Endothelial cell of umbilical vein (primary cell): ENCODE measurements at regions not wholly inside any gene's neighbourhood (a gene's known extent, or its start where the extent isn't known, plus 50 kb on each side); places are given as distances from the start of the nearest gene placed in this dataset.

Experiments
- BruUV-seq: library from RNA; stranded (reverse); fragments of 400-500 nt; replicated peaks from 2 replicates; lab custom pipeline; 2021; lab: Mats Ljungman, UMichigan
- CTCF ChIA-PET: fragments of 300-600, 350-600 bp; sonication (Branson Sonifier 250); formaldehyde crosslinking; loops from one replicate; lab custom pipeline; 2021; ENCODE audit warnings: antibody characterized with exemption, inconsistent platforms; lab: Charles Lee
- POLR2A ChIA-PET: fragments of 300-600, 350-600 bp; sonication (Branson Sonifier 250); formaldehyde crosslinking; loops from one replicate; lab custom pipeline; 2021; ENCODE audit warnings: antibody characterized with exemption, inconsistent platforms; lab: Charles Lee
- DNase-seq: peaks from one replicate; pipeline ENCODE4 v3.0.0-alpha.2; 2011; ENCODE audit warnings: low read depth, low spot score
- FAIRE-seq: peaks from 2 replicates; lab custom pipeline; 2011; peaks lifted over from hg19 to GRCh38; lab: Jason Lieb, UNC
- H2AFZ ChIP-seq: 2 replicates; pipeline ENCODE4 v1.6.0; 2012; ENCODE audit warnings: low read depth, low read length, control low read depth, inconsistent platforms
- H3K27ac ChIP-seq: 2 replicates; pipeline ENCODE4 v1.5.1; 2011; ENCODE audit warnings: low read depth, mild to moderate bottlenecking, control low read depth, low read length, moderate library complexity; ENCODE audit not compliant: insufficient read depth
- H3K27me3 ChIP-seq, 2 experiments: 2 replicates each; pipeline versions ENCODE4 v1.6.0 to v1.6.1; 2011; ENCODE audit warnings: low read length in 2 of 2, mixed read lengths in 1 of 2; ENCODE audit not compliant: control insufficient read depth in 2 of 2, insufficient read depth in 2 of 2
- H3K36me3 ChIP-seq, 2 experiments: 2 replicates in 1 of 2; 3 replicates in 1 of 2; pipeline ENCODE4 v1.5.1; 2011; ENCODE audit warnings: low read length in 2 of 2, mild to moderate bottlenecking in 1 of 2, moderate library complexity in 1 of 2; ENCODE audit not compliant: control insufficient read depth in 2 of 2, insufficient read depth in 2 of 2; ENCODE audit errors: extremely low read depth in 1 of 2
- H3K4me1 ChIP-seq: 3 replicates; pipeline ENCODE4 v1.5.1; 2011; ENCODE audit warnings: mild to moderate bottlenecking, low read length; ENCODE audit not compliant: control insufficient read depth, insufficient read depth; ENCODE audit errors: extremely low read depth
- H3K4me2 ChIP-seq: 2 replicates; pipeline ENCODE4 v1.6.1; 2011; ENCODE audit warnings: low read length, control low read depth, mixed read lengths; ENCODE audit not compliant: insufficient read depth
- H3K4me3 ChIP-seq, 3 experiments: fragments of 200-600 bp in 1 of 3; sonication (generic), shearing (Covaris generic) in 1 of 3; replicated peaks in 1 of 3; 2 replicates each; pipeline ENCODE4 v1.5.1; 2011 to 2016; ENCODE audit warnings: control low read depth in 3 of 3, low read length in 3 of 3, mild to moderate bottlenecking in 2 of 3, inconsistent platforms in 1 of 3, low read depth in 1 of 3, moderate library complexity in 1 of 3; ENCODE audit not compliant: insufficient read depth in 1 of 3
- H3K79me2 ChIP-seq: 2 replicates; pipeline ENCODE4 v1.6.0; 2012; ENCODE audit warnings: low read length, inconsistent platforms; ENCODE audit not compliant: control insufficient read depth, insufficient read depth
- H3K9ac ChIP-seq: replicated peaks from 2 replicates; pipeline ENCODE3; 2011; ENCODE audit warnings: low read length, control low read depth; ENCODE audit not compliant: insufficient read depth; ENCODE audit errors: extremely low read depth
- H3K9me1 ChIP-seq: replicated peaks from 3 replicates; pipeline ENCODE4 v1.6.0; 2011; ENCODE audit warnings: mild to moderate bottlenecking, low read length; ENCODE audit not compliant: control insufficient read depth, insufficient read depth; ENCODE audit errors: extremely low read depth
- H3K9me3 ChIP-seq: replicated peaks from 2 replicates; pipeline ENCODE4 v1.5.1; 2012; ENCODE audit warnings: low read length, inconsistent platforms; ENCODE audit not compliant: control insufficient read depth, insufficient read depth
- H4K20me1 ChIP-seq: replicated peaks from 2 replicates; pipeline ENCODE3; 2011; ENCODE audit warnings: mild to moderate bottlenecking, low read length; ENCODE audit not compliant: control insufficient read depth, insufficient read depth; ENCODE audit errors: extremely low read depth
- CTCF ChIP-seq, 2 donors: IDR thresholded peaks; 1 replicate in 1 of 2; 2 replicates in 1 of 2; pipeline ENCODE4 v1.5.1; 2011; ENCODE audit warnings: low read length in 2 of 2, mild to moderate bottlenecking in 2 of 2, moderate library complexity in 2 of 2, control low read depth in 1 of 2, inconsistent platforms in 1 of 2, low read depth in 1 of 2; ENCODE audit not compliant: insufficient read depth in 1 of 2; ENCODE audit errors: extremely low read depth in 1 of 2
- EZH2 ChIP-seq: IDR thresholded peaks from 2 replicates; pipeline ENCODE4 v1.6.1; 2012; ENCODE audit warnings: borderline replicate concordance, low read depth, mild to moderate bottlenecking, moderate library complexity, low read length, inconsistent platforms; ENCODE audit not compliant: severe bottlenecking
- FOS ChIP-seq: IDR thresholded peaks from 2 replicates; pipeline ENCODE4 v1.6.1; 2011; ENCODE audit warnings: mild to moderate bottlenecking, low read length, moderate library complexity, borderline replicate concordance; ENCODE audit not compliant: insufficient read depth
- GATA2 ChIP-seq: IDR thresholded peaks from 2 replicates; pipeline ENCODE4 v1.7.0; 2011; ENCODE audit warnings: low read depth, mild to moderate bottlenecking, moderate library complexity, mixed read lengths, low read length; ENCODE audit not compliant: insufficient read length, insufficient read depth
- JUN ChIP-seq: IDR thresholded peaks from 2 replicates; pipeline ENCODE4 v1.6.1; 2011; ENCODE audit warnings: borderline replicate concordance, low read depth; ENCODE audit not compliant: insufficient read length, insufficient read depth
- MYC ChIP-seq: IDR thresholded peaks from one replicate; pipeline ENCODE4 v1.6.1; 2011; ENCODE audit warnings: mild to moderate bottlenecking, low read depth, low read length
- POLR2A ChIP-seq: IDR thresholded peaks from 2 replicates; pipeline ENCODE4 v1.6.1; 2012; ENCODE audit warnings: low read depth, mild to moderate bottlenecking, control low read depth, low read length
- POLR2AphosphoS5 ChIP-seq: IDR thresholded peaks from 2 replicates; pipeline ENCODE4 v1.6.1; 2012; ENCODE audit warnings: low read depth, mild to moderate bottlenecking, control low read depth, low read length, moderate library complexity; ENCODE audit not compliant: insufficient read depth
- dilution Hi-C: fragments of 300-500 bp; cut with MboI; formaldehyde crosslinking; loops from one replicate; pipeline ENCODE4 v1.15.0; 2019; ENCODE audit warnings: low sequenced_read_pairs; ENCODE audit not compliant: extremely low pct_ligation_motif_present
- intact Hi-C: fragments of 100-400 bp; cut with micrococcal nuclease; formaldehyde crosslinking; loops from one replicate; pipeline ENCODE4 v1.10.0; 2022
- TF ChIP-seq, protein P1 (sequence below): IDR thresholded peaks from 2 replicates; pipeline ENCODE4 v1.6.1; 2011; ENCODE audit not compliant: insufficient read depth, insufficient read length

DNA sequence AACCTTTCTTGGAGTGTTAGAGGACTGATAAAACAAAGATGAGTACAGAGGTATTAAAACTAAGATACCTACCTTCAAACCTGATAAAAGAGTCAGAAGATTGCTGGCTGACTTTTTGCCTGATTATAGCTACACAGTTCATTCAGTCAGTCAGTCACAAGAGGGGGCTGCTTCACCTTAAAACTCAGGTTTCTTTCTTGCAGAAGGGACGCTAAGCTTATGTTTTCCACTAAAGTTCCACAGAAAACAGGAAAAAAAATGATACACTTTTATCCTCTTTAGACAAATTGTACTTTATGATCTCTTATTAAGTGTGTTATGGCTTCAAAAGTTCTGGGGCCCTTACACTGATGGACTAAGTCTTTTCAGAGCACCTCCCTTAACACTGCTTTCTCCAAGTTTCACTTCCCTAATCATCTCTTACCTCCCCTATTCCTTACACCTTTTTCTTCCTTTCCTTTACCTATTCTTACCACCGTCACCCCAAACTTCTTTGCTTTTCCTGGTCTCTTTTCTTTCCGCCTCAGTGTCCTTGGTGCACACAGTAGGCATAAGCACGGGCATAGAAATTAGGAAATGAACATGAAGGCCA lies 448.7 kb upstream of the OR4E1 start:
- Histone ChIP-seq H3K4me1 (no peaks in the 10 kb centered on the region), H3K36me3 (no peaks in the 10 kb centered on the region), H3K9ac (no peak overlapping the region), H3K4me3 (no peak overlapping the region), H3K27me3 (peaks cover 6 to 43% of the 10 kb centered on the region in 2 experiments), H2AFZ (no peak overlapping the region), H3K27ac (no peak overlapping the region), H4K20me1 (no peaks in the 10 kb centered on the region), H3K79me2 (no peaks in the 10 kb centered on the region), H3K9me1 (no peaks in the 10 kb centered on the region), H3K4me2 (no peak overlapping the region), H3K9me3 (no peaks in the 10 kb centered on the region)
- dilution Hi-C loops: no loop called here
- ChIA-PET POLR2A (no interaction called here), CTCF (interaction anchor here (0.9 to 5.2 kb wide), 9 partner anchors 9 to 252 kb away, joined by 3 to 27 read pairs (median 5); no protein-coding TSS in a partner anchor)
- intact Hi-C loops: no loop called here
- no TSS peak for BruUV-seq
- FAIRE-seq (peak; percentile 42), DNase-seq (no peak)
- TF ChIP-seq CTCF (IDR thresholded peaks at IDR 0.05; ENCODE audit: extremely low read depth in 1 of 2, insufficient read depth in 1 of 2, low read depth in 1 of 2, low read length in 2 of 2): no peak
- TF ChIP-seq MYC: no peak
- TF ChIP-seq, protein P1, sequence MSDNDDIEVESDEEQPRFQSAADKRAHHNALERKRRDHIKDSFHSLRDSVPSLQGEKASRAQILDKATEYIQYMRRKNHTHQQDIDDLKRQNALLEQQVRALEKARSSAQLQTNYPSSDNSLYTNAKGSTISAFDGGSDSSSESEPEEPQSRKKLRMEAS: no peak
- TF ChIP-seq JUN: no peak
- TF ChIP-seq POLR2A: no peak
- TF ChIP-seq GATA2: no peak
- TF ChIP-seq FOS: no peak
- TF ChIP-seq POLR2AphosphoS5: no peak
- no peak for TF ChIP-seq EZH2
